ENCODE measurements at regions not wholly inside any gene's neighbourhood (a gene's known extent, or its start where the extent isn't known, plus 50 kb on each side); places are given as distances from the start of the nearest gene placed in this dataset.
A peak's percentile ranks its signal among the peaks of the same experiment; 100 is the strongest.
"Not testable (repeated sequence)": the region's sequence is repeated elsewhere in the genome, so short reads cannot be mapped to it uniquely, and the experiment has no call there.

DNA sequence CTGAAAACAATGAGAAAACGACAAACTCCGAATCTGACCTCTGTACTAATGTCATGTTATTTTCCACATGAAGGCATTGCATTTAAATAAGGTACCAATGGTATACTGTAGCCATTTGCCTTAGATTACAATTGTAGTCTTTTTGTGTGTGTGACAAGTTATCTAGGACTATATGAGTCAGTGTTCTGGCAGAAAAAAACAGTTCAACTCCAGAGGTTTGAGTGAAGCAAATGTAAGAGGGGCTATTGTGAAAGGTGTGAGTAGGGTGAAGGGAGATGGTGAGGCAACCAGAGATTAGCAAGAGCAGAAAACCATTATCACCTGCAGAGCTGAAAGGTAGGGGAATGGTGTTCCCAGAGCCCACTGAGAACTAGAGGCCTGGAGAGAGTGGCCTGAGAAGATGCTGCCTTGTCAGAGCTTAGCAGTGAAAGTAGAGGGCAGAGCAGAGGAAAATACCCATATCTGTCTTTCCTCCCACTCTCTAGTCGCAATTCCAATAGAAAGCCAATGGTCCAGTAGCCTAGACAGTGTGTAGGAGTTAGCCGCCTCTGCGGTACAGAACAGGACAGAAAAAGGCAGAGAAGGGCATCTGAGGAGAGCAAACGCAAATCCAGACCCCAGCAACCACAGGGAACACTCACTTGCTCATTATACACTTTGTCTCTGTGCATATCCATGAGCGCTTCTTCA is 112.2 kb downstream of the DYRK2 start:
- no peak for DNase-seq

- DNase-seq = no peak
Measured at GRCh38 chr12:67761566-67761965, 113.0 kb downstream of the DYRK2 start.

- no peak for DNase-seq
Measured at GRCh38 chr12:67764055-67764454, 115.5 kb downstream of the DYRK2 start.

- DNase-seq = no peak
Measured at GRCh38 chr12:67764946-67765619, 116.5 kb downstream of the DYRK2 start.

- DNase-seq = no peak
Measured at GRCh38 chr12:67765776-67766766, 117.5 kb downstream of the DYRK2 start.

DNA sequence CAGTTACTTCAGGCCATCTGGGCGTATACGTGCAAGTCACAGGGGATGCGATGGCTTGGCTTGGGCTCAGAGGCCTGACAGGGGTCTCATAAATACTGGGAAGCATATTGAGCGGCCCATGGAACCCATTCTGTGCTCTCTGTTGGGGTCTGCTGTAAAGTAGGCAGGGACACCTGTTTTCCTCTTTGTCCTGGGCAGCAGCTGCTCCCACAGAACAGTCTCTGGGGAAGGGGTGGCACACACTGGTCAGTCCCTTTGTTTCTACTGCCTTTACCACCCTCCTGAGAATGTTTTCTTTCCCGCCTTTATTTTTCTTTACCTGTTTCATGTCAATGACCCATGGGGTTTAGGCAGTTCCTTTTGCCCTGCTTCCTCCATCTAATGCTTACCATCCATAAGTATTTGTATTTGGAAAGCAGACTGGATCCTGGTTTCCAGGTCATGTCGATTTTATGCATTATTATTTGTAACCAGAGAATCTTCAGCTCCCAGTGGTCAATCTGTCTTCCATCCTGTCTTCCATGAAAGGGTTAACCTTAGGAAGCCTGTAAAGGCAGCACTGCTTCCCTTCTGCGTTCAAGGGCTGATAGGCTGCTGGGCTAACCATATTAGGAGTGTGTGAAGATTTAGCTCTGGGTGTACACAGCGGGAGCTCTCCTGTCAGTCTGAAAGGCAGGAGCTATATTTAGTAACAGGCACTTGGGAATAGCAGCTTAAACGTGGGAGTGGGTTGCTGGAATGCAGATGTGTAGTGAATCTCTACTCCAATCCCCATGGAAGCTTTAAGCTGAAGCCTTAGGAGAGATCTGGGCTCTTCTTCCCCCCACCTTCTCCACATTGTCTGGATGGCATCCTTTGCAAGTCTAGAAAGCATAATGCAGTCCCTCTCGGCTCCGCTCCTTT is 124.0 kb downstream of the DYRK2 start:
- DNase-seq = peak; percentile 7

DNA sequence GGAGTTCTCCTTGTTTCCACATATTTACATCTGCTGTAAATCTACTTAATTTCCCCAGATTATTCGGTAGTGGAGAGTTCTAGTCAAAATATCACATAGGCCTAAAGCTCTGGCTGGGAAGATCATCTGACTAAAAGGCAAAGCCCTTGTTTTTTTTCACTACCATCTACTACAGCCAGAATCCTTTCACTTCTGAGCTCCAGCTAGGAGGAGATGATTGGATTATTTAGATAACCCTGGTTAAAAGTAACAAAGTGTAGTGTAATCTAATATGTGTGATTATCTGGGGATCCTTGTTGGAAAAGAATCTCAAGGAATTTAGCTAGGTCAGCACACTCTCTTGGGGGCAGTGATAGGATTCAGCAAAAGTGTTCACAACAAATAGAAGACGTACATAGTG is 125.4 kb downstream of the DYRK2 start:
- DNase-seq = no peak

DNA sequence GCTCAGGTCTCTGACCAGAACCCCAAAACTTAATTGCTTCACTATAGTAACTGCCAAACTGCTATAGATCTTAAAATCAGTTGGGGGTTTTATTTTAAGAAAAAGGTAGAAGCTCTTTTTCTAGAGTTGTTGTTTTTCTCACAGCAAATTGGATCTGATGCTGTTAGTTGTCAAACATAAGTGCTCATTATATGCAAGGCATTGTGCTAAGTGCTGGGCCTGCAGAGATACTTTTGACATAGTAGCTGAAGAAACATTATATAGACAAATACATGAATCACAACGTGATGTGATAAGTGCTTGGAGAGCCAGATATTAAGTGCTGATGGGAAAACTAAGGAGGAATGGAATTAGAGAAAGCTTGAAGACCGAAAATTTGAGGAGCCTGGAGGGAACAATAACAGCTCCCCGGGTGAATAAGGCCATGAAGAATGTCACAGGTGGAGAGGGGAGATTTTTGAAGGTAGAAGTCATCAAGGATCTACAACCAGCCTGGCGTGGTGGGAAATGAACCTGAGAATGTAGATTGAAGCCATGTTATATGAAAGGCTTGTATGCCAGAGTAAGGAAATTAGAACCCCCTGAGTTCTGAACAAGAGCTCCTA is 126.5 kb downstream of the DYRK2 start:
- DNase-seq = no peak

- no peak for DNase-seq
Measured at GRCh38 chr12:67780580-67781084, 132.1 kb downstream of the DYRK2 start.

DNA sequence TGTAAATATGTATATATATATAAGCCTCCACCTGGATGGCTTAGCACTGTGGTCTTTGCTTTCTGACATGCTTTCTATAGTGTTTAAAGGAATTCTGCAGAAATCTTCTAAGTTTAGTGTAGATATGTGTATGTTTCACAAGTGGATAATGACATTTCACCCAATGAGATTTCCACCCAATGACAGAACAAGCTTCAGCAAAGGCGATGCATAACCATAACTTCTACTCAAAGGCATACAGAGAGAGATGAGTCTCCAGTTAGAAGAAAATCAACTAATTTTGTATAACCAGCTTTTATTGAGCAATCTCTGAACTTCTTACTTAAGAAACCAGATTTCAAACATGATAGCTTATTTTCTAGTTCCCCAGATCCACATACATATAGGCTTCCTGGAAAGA is 134.0 kb downstream of the DYRK2 start:
- DNase-seq = no peak

DNA sequence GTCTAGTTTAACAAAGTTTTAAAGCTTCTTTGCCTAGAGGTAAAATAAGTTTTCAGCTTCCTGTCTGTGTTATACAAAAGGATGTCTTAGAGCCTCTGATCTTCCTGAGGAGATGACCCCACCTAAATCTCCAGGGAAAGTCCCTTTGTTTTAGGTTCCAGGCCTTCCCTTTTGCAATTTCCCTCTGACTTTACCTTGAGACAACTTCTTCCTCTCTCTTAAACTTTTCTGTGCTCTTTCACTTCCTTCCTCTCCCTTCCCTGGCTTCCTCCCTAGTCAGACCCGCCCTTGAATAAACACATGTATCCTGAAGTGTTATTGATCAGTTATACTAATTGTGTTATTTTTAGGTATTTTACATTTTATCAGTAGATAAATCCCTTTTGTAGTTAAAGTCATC is 134.8 kb downstream of the DYRK2 start:
- no peak for DNase-seq

DNA sequence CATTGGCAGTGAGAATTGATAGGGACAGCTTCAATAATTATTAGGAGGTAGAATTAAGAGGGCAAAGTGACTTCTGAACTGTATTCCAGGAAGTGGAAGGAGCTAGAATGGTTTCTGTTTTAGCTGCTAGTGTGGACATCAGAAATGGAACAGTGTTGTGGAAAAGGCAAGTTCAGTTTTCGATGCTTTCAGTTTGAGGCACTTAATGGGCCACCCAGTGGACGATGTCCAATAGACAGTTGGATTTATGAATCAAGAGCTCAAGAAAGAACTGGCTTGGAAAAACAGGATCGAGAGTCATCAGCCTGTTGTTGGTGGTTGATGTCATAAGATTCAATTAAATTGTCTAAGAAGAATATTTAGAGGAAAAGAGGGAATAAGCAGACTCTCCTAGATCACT is 136.3 kb downstream of the DYRK2 start:
- no peak for DNase-seq

- no peak for DNase-seq
Measured at GRCh38 chr12:67786086-67786485, 137.5 kb downstream of the DYRK2 start.

- DNase-seq = no peak
Measured at GRCh38 chr12:67788118-67788517, 139.6 kb downstream of the DYRK2 start.

GRCh38 chr12:67789266-67789665 is 140.7 kb downstream of the DYRK2 start:
- DNase-seq = no peak

DNA sequence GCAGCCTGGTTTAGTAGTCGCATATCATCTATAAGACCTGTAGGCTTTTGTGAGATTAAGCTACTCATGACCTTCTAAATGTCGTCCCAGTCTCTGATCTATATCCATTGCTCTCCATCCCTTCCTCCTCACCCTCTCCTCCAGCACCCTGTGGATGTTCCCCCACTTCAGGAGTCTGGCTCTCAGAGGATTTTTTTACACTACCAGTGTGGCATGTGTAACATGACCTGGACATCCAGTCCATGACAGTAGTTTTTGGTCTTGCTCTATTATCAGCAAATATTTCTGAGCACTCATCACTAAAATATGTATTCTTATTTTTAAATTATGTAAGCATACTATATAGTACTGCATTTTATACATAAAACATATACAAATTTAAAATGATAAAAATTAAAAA is 142.1 kb downstream of the DYRK2 start:
- DNase-seq = no peak

- not testable (repeated sequence) for DNase-seq
Measured at GRCh38 chr12:67791362-67791761, 142.8 kb downstream of the DYRK2 start.

DNA sequence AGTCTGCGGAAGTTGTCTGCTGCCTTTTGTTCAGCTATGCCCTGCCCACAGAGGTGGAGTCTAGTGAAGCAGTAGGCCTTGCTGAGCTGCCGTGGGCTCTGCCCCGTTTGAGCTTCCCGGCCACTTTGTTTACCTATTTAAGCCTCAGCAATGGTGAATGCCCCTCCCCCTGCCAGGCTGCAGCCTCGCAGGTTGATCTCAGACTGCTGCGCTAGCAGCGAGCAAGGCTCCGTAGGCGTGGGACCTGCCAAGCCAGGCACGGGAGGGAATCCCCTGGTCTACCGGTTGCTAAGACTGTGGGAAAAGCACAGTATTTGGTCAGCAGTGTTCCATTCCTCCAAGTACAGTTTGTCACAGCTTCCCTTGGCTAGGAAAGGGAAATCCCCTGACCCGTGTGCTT is 143.6 kb downstream of the DYRK2 start:
- DNase-seq = no peak

- no peak for DNase-seq
Measured at GRCh38 chr12:67794161-67794560, 145.6 kb downstream of the DYRK2 start.

- no peak for DNase-seq
Measured at GRCh38 chr12:67795236-67795635, 146.7 kb downstream of the DYRK2 start.

- DNase-seq = no peak
Measured at GRCh38 chr12:67797185-67797741, 148.7 kb downstream of the DYRK2 start.

- no peak for DNase-seq
Measured at GRCh38 chr12:67797753-67798152, 149.2 kb downstream of the DYRK2 start.
